GM19324 (cell line): ENCODE measurements at regions not wholly inside any gene's neighbourhood (a gene's known extent, or its start where the extent isn't known, plus 50 kb on each side); places are given as distances from the start of the nearest gene placed in this dataset.
"Not testable (repeated sequence)": the region's sequence is repeated elsewhere in the genome, so short reads cannot be mapped to it uniquely, and the experiment has no call there.

Source experiments
- ATAC-seq: cut with Tn5 transposase; IDR thresholded peaks from one replicate; pipeline ENCODE4 v1.9.1; 2021; ENCODE audit warnings: mild to moderate bottlenecking, moderate library complexity; ENCODE audit not compliant: unreplicated experiment, low FRiP score

GRCh38 chr5:27158171-27158570 lies 119.8 kb upstream of the CDH9 start:
- ATAC-seq: no peak

GRCh38 chr5:27144456-27144855 lies 106.1 kb upstream of the CDH9 start:
- ATAC-seq: no peak

- ATAC-seq: no peak
Observed at GRCh38 chr5:27140831-27141230, 102.4 kb upstream of the CDH9 start.

- ATAC-seq: no peak
Observed at GRCh38 chr5:27130587-27130986, 92.2 kb upstream of the CDH9 start.

- no peak for ATAC-seq
Observed at GRCh38 chr5:27129926-27130325, 91.5 kb upstream of the CDH9 start.

GRCh38 chr5:27125856-27126255 lies 87.5 kb upstream of the CDH9 start:
- no peak for ATAC-seq

- ATAC-seq: no peak
Observed at GRCh38 chr5:27124590-27124989, 86.2 kb upstream of the CDH9 start.

- not testable (repeated sequence) for ATAC-seq
Observed at GRCh38 chr5:27119736-27120321, 81.4 kb upstream of the CDH9 start.

- ATAC-seq: no peak
Observed at GRCh38 chr5:27103486-27103885, 65.1 kb upstream of the CDH9 start.

- ATAC-seq: not testable (repeated sequence)
Observed at GRCh38 chr5:27095761-27096160, 57.4 kb upstream of the CDH9 start.

GRCh38 chr5:27093279-27093678 lies 54.9 kb upstream of the CDH9 start:
- ATAC-seq: no peak

- ATAC-seq: no peak
Observed at GRCh38 chr5:27091858-27092257, 53.5 kb upstream of the CDH9 start.

GRCh38 chr5:27088822-27089221 lies 50.4 kb upstream of the CDH9 start:
- ATAC-seq: not testable (repeated sequence)
